Nephron (organoid): ENCODE measurements at regions not wholly inside any gene's neighbourhood (a gene's known extent, or its start where the extent isn't known, plus 50 kb on each side); places are given as distances from the start of the nearest gene placed in this dataset.

Experiments
- H3K27ac Mint-ChIP-seq, 3 experiments: 2 replicates each; pipeline ENCODE4 v1.8.0; 2020; ENCODE audit warnings: mixed read lengths in 3 of 3, mild to moderate bottlenecking in 2 of 3, moderate library complexity in 1 of 3
- H3K27me3 Mint-ChIP-seq: 2 replicates; pipeline ENCODE4 v1.8.0; 2021; ENCODE audit warnings: low read depth, mild to moderate bottlenecking, moderate library complexity, mixed read lengths
- H3K36me3 Mint-ChIP-seq: 2 replicates; pipeline ENCODE4 v1.8.0; 2020; ENCODE audit warnings: low read depth, mixed read lengths
- H3K4me1 Mint-ChIP-seq: 2 replicates; pipeline ENCODE4 v1.8.0; 2020; ENCODE audit warnings: mixed read lengths
- H3K4me3 Mint-ChIP-seq, 3 experiments: 2 replicates each; pipeline ENCODE4 v1.8.0; 2020; ENCODE audit warnings: mild to moderate bottlenecking in 3 of 3, mixed read lengths in 3 of 3, moderate library complexity in 2 of 3
- H3K9me3 Mint-ChIP-seq: 2 replicates; pipeline ENCODE4 v1.8.0; 2020; ENCODE audit warnings: mixed read lengths
- TF ChIP-seq, protein P1 (sequence below), 3 experiments: fragments of 200-600 bp; sonication (generic); IDR thresholded peaks; one replicate each; pipeline ENCODE4 v1.5.0; 2021; ENCODE audit warnings: antibody characterized with exemption in 3 of 3; ENCODE audit not compliant: unreplicated experiment in 3 of 3

DNA sequence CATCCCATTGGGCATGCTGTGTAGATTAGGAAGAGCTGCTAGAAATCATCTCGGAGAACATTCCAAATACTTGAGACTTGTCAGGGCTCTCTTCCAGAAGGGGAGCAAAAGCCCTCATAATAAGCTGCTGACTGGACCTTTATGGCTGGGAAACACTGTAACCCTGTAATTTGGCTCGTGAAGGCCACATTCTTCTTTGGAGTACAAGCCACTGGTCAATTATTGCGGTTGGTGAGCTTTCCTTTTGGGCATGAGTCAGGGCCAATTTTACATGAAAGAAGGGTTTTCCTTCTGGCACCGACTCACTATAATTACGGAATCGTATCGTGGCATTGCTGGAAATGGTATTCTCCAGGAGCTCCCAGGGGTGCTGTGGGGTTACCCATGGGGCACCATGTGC, 434.5 kb upstream of the RGMA start:
- Mint-ChIP-seq H3K9me3 (no peaks in the 10 kb centered on the region), H3K4me1 (peaks cover 44% of the 10 kb centered on the region), H3K36me3 (no peaks in the 10 kb centered on the region), H3K27me3 (no peaks in the 10 kb centered on the region), H3K27ac (peak overlapping the region in 1 of 3 experiments; percentile 22), H3K4me3 (no peak overlapping the region)
- TF ChIP-seq, protein P1, sequence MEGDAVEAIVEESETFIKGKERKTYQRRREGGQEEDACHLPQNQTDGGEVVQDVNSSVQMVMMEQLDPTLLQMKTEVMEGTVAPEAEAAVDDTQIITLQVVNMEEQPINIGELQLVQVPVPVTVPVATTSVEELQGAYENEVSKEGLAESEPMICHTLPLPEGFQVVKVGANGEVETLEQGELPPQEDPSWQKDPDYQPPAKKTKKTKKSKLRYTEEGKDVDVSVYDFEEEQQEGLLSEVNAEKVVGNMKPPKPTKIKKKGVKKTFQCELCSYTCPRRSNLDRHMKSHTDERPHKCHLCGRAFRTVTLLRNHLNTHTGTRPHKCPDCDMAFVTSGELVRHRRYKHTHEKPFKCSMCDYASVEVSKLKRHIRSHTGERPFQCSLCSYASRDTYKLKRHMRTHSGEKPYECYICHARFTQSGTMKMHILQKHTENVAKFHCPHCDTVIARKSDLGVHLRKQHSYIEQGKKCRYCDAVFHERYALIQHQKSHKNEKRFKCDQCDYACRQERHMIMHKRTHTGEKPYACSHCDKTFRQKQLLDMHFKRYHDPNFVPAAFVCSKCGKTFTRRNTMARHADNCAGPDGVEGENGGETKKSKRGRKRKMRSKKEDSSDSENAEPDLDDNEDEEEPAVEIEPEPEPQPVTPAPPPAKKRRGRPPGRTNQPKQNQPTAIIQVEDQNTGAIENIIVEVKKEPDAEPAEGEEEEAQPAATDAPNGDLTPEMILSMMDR (IDR thresholded peaks at IDR 0.05; ENCODE audit: unreplicated experiment in 3 of 3) = no peak

- Mint-ChIP-seq H3K4me1 (peaks cover 50% of the 10 kb centered on the region), H3K27me3 (no peaks in the 10 kb centered on the region), H3K4me3 (no peak overlapping the region), H3K9me3 (no peaks in the 10 kb centered on the region), H3K36me3 (no peaks in the 10 kb centered on the region), H3K27ac (no peak overlapping the region)
- TF ChIP-seq, protein P1 (IDR thresholded peaks at IDR 0.05; ENCODE audit: unreplicated experiment in 3 of 3) = no peak
Observed at GRCh38 chr15:93520206-93520605, 431.2 kb upstream of the RGMA start.

DNA sequence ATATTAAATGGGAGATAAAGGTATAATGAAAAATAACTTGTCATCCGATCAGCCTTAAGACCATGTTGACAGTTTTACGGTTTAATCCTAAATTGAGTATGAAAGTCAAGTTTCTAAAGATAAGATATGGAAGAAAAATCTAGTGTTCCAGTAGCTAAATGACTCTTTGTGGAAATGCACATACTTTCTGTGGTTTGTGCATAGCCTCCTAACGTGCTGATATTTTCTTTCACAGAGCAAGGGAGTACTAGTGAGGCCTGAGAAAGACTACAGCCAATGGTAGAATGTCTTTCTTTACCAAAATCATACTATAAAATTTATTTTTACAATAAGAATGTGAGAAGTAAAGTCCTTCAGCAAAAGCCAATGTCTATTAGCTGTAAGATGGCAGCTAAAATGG, 430.6 kb upstream of the RGMA start:
- TF ChIP-seq, protein P1 (IDR thresholded peaks at IDR 0.05; ENCODE audit: unreplicated experiment in 3 of 3) = no peak
- Mint-ChIP-seq H3K4me1 (peaks cover 47% of the 10 kb centered on the region), H3K27me3 (no peaks in the 10 kb centered on the region), H3K9me3 (no peaks in the 10 kb centered on the region), H3K36me3 (no peaks in the 10 kb centered on the region), H3K4me3 (no peak overlapping the region), H3K27ac (peak overlapping the region in 1 of 3 experiments; percentile 13)

DNA sequence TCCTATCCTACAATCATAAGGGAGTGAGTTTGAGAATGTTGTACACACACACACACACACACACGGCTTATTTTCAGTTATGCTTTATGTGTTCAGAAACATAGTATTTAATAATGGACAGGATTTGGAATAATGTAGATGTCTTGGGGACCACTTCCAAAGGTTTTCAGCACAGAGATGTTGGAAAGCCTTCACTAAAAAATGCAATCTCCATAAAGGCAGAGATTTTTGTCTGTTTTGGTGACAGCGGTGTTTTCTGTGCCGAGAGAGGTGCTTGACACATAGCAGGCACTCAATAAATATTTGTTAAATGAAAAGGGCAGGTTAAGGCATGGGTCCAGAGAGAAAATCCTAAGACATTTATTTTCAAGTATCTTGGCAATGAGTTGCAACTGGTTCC, 428.2 kb upstream of the RGMA start:
- H3K9me3 Mint-ChIP-seq = no peaks in the 10 kb centered on the region
- no peak overlapping the region for H3K4me3 Mint-ChIP-seq

GRCh38 chr15:93515256-93516051, 426.4 kb upstream of the RGMA start:
- H3K4me3 Mint-ChIP-seq = no peak overlapping the region
- H3K4me1 Mint-ChIP-seq = peaks cover 32% of the 10 kb centered on the region
- H3K9me3 Mint-ChIP-seq = no peaks in the 10 kb centered on the region
- TF ChIP-seq, protein P1 (IDR thresholded peaks at IDR 0.05; ENCODE audit: unreplicated experiment in 3 of 3) = no peak
- no peaks in the 10 kb centered on the region for H3K36me3 Mint-ChIP-seq
- H3K27ac Mint-ChIP-seq = peak overlapping the region in 2 of 3 experiments; percentile 69 to 72
- H3K27me3 Mint-ChIP-seq = no peaks in the 10 kb centered on the region

More for the DNA sequence above, 428.2 kb upstream of the RGMA start:
- H3K4me1 Mint-ChIP-seq = peaks cover 40% of the 10 kb centered on the region
- H3K27ac Mint-ChIP-seq = peak overlapping the region in 2 of 3 experiments; percentile 50 to 72
- TF ChIP-seq, protein P1 (IDR thresholded peaks at IDR 0.05; ENCODE audit: unreplicated experiment in 3 of 3) = no peak
- no peaks in the 10 kb centered on the region for H3K27me3 Mint-ChIP-seq
- H3K36me3 Mint-ChIP-seq = no peaks in the 10 kb centered on the region

DNA sequence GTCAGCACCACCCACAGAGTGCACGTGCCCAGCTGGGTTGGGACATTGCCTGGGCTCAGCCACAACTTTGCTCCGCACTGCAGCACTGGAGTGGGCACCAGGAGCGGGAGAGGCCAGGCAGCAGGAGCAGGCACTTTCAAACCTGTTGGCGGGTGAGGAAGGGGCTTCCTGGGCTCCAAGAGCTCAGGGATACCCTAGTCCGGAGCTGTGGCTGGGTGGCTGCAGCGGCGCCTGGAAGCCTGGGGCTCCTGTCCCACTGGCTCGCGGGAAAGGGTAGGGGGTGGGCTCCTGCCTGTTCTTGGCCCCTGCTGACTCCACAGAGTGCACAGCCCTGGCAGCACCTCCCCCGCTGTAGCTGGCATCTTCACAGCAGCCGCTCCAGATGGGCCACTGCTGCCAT, 417.6 kb upstream of the RGMA start:
- Mint-ChIP-seq H3K9me3 (peaks cover 3% of the 10 kb centered on the region), H3K36me3 (no peaks in the 10 kb centered on the region), H3K4me1 (peaks cover 4% of the 10 kb centered on the region), H3K27me3 (no peaks in the 10 kb centered on the region), H3K27ac (no peak overlapping the region), H3K4me3 (no peak overlapping the region)
- TF ChIP-seq, protein P1 (IDR thresholded peaks at IDR 0.05; ENCODE audit: unreplicated experiment in 3 of 3) = no peak
